ENCODE measurements at regions not wholly inside any gene's neighbourhood (a gene's known extent, or its start where the extent isn't known, plus 50 kb on each side); places are given as distances from the start of the nearest gene placed in this dataset.

GRCh38 chr1:65082346-65083040, 65.5 kb upstream of the AK4 start:
- H3K27ac ChIP-seq (ENCODE audit: low read length) = no peak overlapping the region
- H3K27me3 ChIP-seq (ENCODE audit: insufficient read depth, low read depth, low read length) = no peaks in the 10 kb centered on the region
- H3K79me2 ChIP-seq (replicated peaks; ENCODE audit: insufficient read depth, low read length) = no peaks in the 10 kb centered on the region
- no peak overlapping the region for H3K4me2 ChIP-seq (ENCODE audit: low read length)
- H3F3A ChIP-seq (ENCODE audit: insufficient read depth, low read length, poor library complexity, severe bottlenecking) = no peaks in the 10 kb centered on the region
- no peaks in the 10 kb centered on the region for H3K9me2 ChIP-seq (ENCODE audit: insufficient read depth, low read length)
- no peak overlapping the region for H3K9ac ChIP-seq (ENCODE audit: low read length)
- TF ChIP-seq EP300 (conservative IDR thresholded peaks at IDR 0.05; ENCODE audit: poor library complexity, severe bottlenecking) = no peak
- no peak for TF ChIP-seq TAF1 (IDR thresholded peaks at IDR 0.05; ENCODE audit: low read depth)
- TF ChIP-seq MXI1 (conservative IDR thresholded peaks at IDR 0.05; ENCODE audit: poor library complexity, severe bottlenecking) = no peak
- TF ChIP-seq POLR2AphosphoS5 (IDR thresholded peaks at IDR 0.05) = no peak
- TF ChIP-seq EZH2 (IDR thresholded peaks at IDR 0.05; ENCODE audit: borderline replicate concordance, insufficient read depth, low read length, poor library complexity, severe bottlenecking) = no peak
- no peaks in the 10 kb centered on the region for H3K36me3 ChIP-seq (ENCODE audit: insufficient read depth, low read length)
- no peak overlapping the region for H3K4me3 ChIP-seq (ENCODE audit: low read length)
- H2AFZ ChIP-seq (ENCODE audit: low read depth, low read length) = no peak overlapping the region
- H4K20me1 ChIP-seq (ENCODE audit: insufficient read depth) = no peaks in the 10 kb centered on the region
- no peaks in the 10 kb centered on the region for H3K9me3 ChIP-seq (ENCODE audit: low read length)

GRCh38 chr1:65083263-65083896, 64.6 kb upstream of the AK4 start:
- TF ChIP-seq POLR2AphosphoS5 (IDR thresholded peaks at IDR 0.05) (no peak), CTCF (IDR thresholded peaks at IDR 0.05; ENCODE audit: poor library complexity, severe bottlenecking) (no peak), REST (IDR thresholded peaks at IDR 0.05; ENCODE audit: borderline replicate concordance) (no peak), TAF1 (IDR thresholded peaks at IDR 0.05; ENCODE audit: low read depth) (no peak), SMC3 (conservative IDR thresholded peaks at IDR 0.05; ENCODE audit: poor library complexity) (no peak), MXI1 (conservative IDR thresholded peaks at IDR 0.05; ENCODE audit: poor library complexity, severe bottlenecking) (no peak), EP300 (conservative IDR thresholded peaks at IDR 0.05; ENCODE audit: poor library complexity, severe bottlenecking) (no peak), EZH2 (IDR thresholded peaks at IDR 0.05; ENCODE audit: borderline replicate concordance, insufficient read depth, low read length, poor library complexity, severe bottlenecking) (no peak), RAD21 (conservative IDR thresholded peaks at IDR 0.05) (no peak)
- Histone ChIP-seq H3K4me3 (ENCODE audit: low read length) (no peak overlapping the region), H3K4me2 (ENCODE audit: low read length) (no peak overlapping the region), H3K79me2 (replicated peaks; ENCODE audit: insufficient read depth, low read length) (no peaks in the 10 kb centered on the region), H2AFZ (ENCODE audit: low read depth, low read length) (no peak overlapping the region), H3K9me2 (ENCODE audit: insufficient read depth, low read length) (no peaks in the 10 kb centered on the region), H3F3A (ENCODE audit: insufficient read depth, low read length, poor library complexity, severe bottlenecking) (no peaks in the 10 kb centered on the region), H3K27ac (ENCODE audit: low read length) (no peak overlapping the region), H3K36me3 (ENCODE audit: insufficient read depth, low read length) (no peaks in the 10 kb centered on the region), H3K9me3 (ENCODE audit: low read length) (no peaks in the 10 kb centered on the region), H3K27me3 (ENCODE audit: insufficient read depth, low read depth, low read length) (no peaks in the 10 kb centered on the region), H4K20me1 (ENCODE audit: insufficient read depth) (no peaks in the 10 kb centered on the region), H3K9ac (ENCODE audit: low read length) (no peak overlapping the region)
